Parathyroid adenoma (tissue), 2 donors: ENCODE measurements at regions not wholly inside any gene's neighbourhood (a gene's known extent, or its start where the extent isn't known, plus 50 kb on each side); places are given as distances from the start of the nearest gene placed in this dataset.
"Not testable (repeated sequence)": the region's sequence is repeated elsewhere in the genome, so short reads cannot be mapped to it uniquely, and the experiment has no call there.

Source experiments
- H2AFZ ChIP-seq: fragments of 300-600 bp; sonication (generic); one replicate; pipeline ENCODE4 v1.7.0; 2017; ENCODE audit warnings: antibody characterized with exemption, mild to moderate bottlenecking
- H3K27ac ChIP-seq: fragments of 300-600 bp; sonication (generic); one replicate; pipeline ENCODE4 v1.7.0; 2017
- H3K27me3 ChIP-seq: fragments of 300-600 bp; sonication (generic); one replicate; pipeline ENCODE4 v1.7.0; 2017; ENCODE audit warnings: low read length; ENCODE audit not compliant: control insufficient read depth, insufficient read depth
- H3K36me3 ChIP-seq: fragments of 300-600 bp; sonication (generic); one replicate; pipeline ENCODE4 v1.7.0; 2017; ENCODE audit warnings: low read length; ENCODE audit not compliant: control insufficient read depth, insufficient read depth
- H3K4me1 ChIP-seq: fragments of 300-600 bp; sonication (generic); one replicate; pipeline ENCODE4 v1.7.0; 2017; ENCODE audit warnings: control low read depth
- H3K4me2 ChIP-seq: fragments of 300-600 bp; sonication (generic); one replicate; pipeline ENCODE4 v1.7.0; 2017; ENCODE audit warnings: low read length
- H3K4me3 ChIP-seq: fragments of 300-600 bp; sonication (generic); one replicate; pipeline ENCODE4 v1.7.0; 2017; ENCODE audit warnings: low read depth, low read length
- H3K79me2 ChIP-seq: fragments of 300-600 bp; sonication (generic); one replicate; pipeline ENCODE4 v1.7.0; 2017; ENCODE audit warnings: control low read depth
- H3K9ac ChIP-seq: fragments of 300-600 bp; sonication (generic); one replicate; pipeline ENCODE4 v1.7.0; 2017; ENCODE audit warnings: mild to moderate bottlenecking
- H3K9me3 ChIP-seq: fragments of 300-600 bp; sonication (generic); one replicate; pipeline ENCODE4 v1.7.0; 2017; ENCODE audit warnings: low read length; ENCODE audit not compliant: control insufficient read depth
- CTCF ChIP-seq: fragments of 300-600 bp; sonication (generic); IDR thresholded peaks from one replicate; pipeline ENCODE4 v1.7.0; 2017; ENCODE audit warnings: antibody characterized with exemption, mild to moderate bottlenecking
- donor health status: primary hyperparathyroidism.

DNA sequence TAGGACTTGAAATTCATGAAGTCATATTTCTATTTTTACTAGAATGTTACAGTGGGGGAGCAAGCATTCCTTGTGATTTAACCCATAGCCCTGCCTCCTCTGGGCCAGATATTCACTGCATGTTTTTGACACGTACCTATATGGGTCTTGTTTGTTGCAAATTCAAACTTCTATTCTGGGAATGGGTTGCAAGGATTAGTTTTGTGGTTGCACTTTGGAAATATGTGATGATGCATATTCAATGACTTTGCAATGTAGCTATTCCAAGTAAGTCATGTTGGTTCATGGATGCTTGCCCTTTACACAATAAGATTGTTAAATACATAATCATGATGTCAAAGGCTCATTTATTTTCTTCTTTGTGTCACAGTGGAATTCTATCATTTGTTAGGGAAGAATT is 440.8 kb downstream of the TDRD3 start:
- H2AFZ ChIP-seq = no peak overlapping the region
- no peaks in the 10 kb centered on the region for H3K9me3 ChIP-seq
- H3K36me3 ChIP-seq = no peaks in the 10 kb centered on the region
- H3K27me3 ChIP-seq = no peaks in the 10 kb centered on the region
- H3K4me2 ChIP-seq = no peak overlapping the region
- H3K4me3 ChIP-seq = no peak overlapping the region
- no peaks in the 10 kb centered on the region for H3K4me1 ChIP-seq
- no peak overlapping the region for H3K9ac ChIP-seq
- H3K27ac ChIP-seq = no peak overlapping the region
- H3K79me2 ChIP-seq = no peaks in the 10 kb centered on the region
- no peak for TF ChIP-seq CTCF

GRCh38 chr13:60836821-60837220 is 439.8 kb downstream of the TDRD3 start:
- Histone ChIP-seq H3K9me3 (no peaks in the 10 kb centered on the region), H3K79me2 (no peaks in the 10 kb centered on the region), H3K36me3 (no peaks in the 10 kb centered on the region), H2AFZ (no peak overlapping the region), H3K27ac (no peak overlapping the region), H3K9ac (no peak overlapping the region), H3K27me3 (no peaks in the 10 kb centered on the region), H3K4me2 (no peak overlapping the region), H3K4me3 (no peak overlapping the region), H3K4me1 (no peaks in the 10 kb centered on the region)
- no peak for TF ChIP-seq CTCF

- Histone ChIP-seq H3K27me3 (no peaks in the 10 kb centered on the region), H3K9me3 (peaks cover 4% of the 10 kb centered on the region), H3K79me2 (no peaks in the 10 kb centered on the region), H3K4me1 (no peaks in the 10 kb centered on the region), H3K9ac (no peak overlapping the region), H3K4me2 (no peak overlapping the region), H3K4me3 (no peak overlapping the region), H3K36me3 (no peaks in the 10 kb centered on the region), H3K27ac (no peak overlapping the region), H2AFZ (no peak overlapping the region)
- no peak for TF ChIP-seq CTCF
These were observed 414.6 kb downstream of the TDRD3 start for GRCh38 chr13:60811581-60811980.

GRCh38 chr13:60805640-60806039 is 408.6 kb downstream of the TDRD3 start:
- not testable (repeated sequence) for H3K4me3 ChIP-seq, H3K27ac ChIP-seq, H3K27me3 ChIP-seq, H3K9me3 ChIP-seq, H3K36me3 ChIP-seq, H3K79me2 ChIP-seq, H3K4me2 ChIP-seq, H3K9ac ChIP-seq, H2AFZ ChIP-seq, H3K4me1 ChIP-seq

DNA sequence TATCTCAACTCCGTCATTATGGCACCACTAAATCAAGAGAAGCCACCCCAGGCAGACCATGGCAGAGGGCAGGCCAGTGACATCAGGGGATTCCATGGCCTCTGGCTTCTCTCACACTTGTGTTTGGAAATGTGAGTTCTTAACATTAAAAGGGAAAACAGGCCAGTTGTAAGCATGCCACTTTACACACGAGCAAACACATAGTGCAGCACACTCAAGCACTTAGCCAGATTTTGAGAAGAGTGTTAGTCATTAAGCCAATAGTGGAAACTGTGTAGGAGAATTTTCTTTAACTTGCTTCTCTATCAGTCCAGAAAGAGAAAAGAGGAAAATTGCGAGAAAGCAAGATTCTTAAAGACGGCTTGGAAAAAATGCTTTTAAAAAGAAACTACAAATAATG is 401.5 kb downstream of the TDRD3 start:
- no peaks in the 10 kb centered on the region for H3K27me3 ChIP-seq
- no peaks in the 10 kb centered on the region for H3K36me3 ChIP-seq
- no peak overlapping the region for H3K27ac ChIP-seq
- H3K9ac ChIP-seq = no peak overlapping the region
- H3K79me2 ChIP-seq = no peaks in the 10 kb centered on the region
- no peaks in the 10 kb centered on the region for H3K4me1 ChIP-seq
- H3K4me3 ChIP-seq = no peak overlapping the region
- no peak overlapping the region for H2AFZ ChIP-seq
- no peaks in the 10 kb centered on the region for H3K9me3 ChIP-seq
- H3K4me2 ChIP-seq = no peak overlapping the region
- no peak for TF ChIP-seq CTCF
